ENCODE measurements at regions not wholly inside any gene's neighbourhood (a gene's known extent, or its start where the extent isn't known, plus 50 kb on each side); places are given as distances from the start of the nearest gene placed in this dataset.

- no peaks in the 10 kb centered on the region for H3K27me3 Mint-ChIP-seq (ENCODE audit: low read depth)
- H3K4me2 ChIP-seq (ENCODE audit: insufficient read depth, insufficient read length, low read length): no peak overlapping the region
Observed at GRCh38 chr12:73863546-73863945, 674.1 kb upstream of the ATXN7L3B start.

More at GRCh38 chr12:73863546-73863945, 674.1 kb upstream of the ATXN7L3B start:
- no peak overlapping the region for H3T11ph ChIP-seq (ENCODE audit: low read length)
- H2BK20ac ChIP-seq (ENCODE audit: low read depth, low read length, poor library complexity, severe bottlenecking): no peak overlapping the region
- H3K4ac ChIP-seq (ENCODE audit: low read depth, low read length): no peak overlapping the region
- H3K79me2 ChIP-seq (ENCODE audit: insufficient read depth, low read length): no peaks in the 10 kb centered on the region
- no peak overlapping the region for H2AFZ ChIP-seq (ENCODE audit: low read length)
- no peak overlapping the region for H3K56ac ChIP-seq (ENCODE audit: insufficient read length, low read depth, low read length)
- no peak overlapping the region for H3K14ac ChIP-seq (ENCODE audit: insufficient read depth, low read length)
- H2BK5ac ChIP-seq (ENCODE audit: insufficient read length, low read length): no peak overlapping the region
- no peak overlapping the region for H2BK12ac ChIP-seq (ENCODE audit: insufficient read length, low read depth, low read length)
- no peak for DNase-seq
- no peak overlapping the region for H2BK120ac ChIP-seq (ENCODE audit: low read depth, low read length, poor library complexity, severe bottlenecking)
- no peak overlapping the region for H3K27ac Mint-ChIP-seq
- no peak overlapping the region for H2BK15ac ChIP-seq (ENCODE audit: low read depth, low read length)
- H3K9ac ChIP-seq (ENCODE audit: extremely low read depth, insufficient read length, low read length): no peak overlapping the region
- no peaks in the 10 kb centered on the region for H3K9me3 ChIP-seq (ENCODE audit: control insufficient read depth, low read depth, low read length)
- no peak overlapping the region for H4K91ac ChIP-seq (ENCODE audit: insufficient read length, low read depth, low read length)
- H3K23ac ChIP-seq (ENCODE audit: insufficient read length, low read depth, low read length): no peak overlapping the region
- no peak overlapping the region for H3K4me3 Mint-ChIP-seq
- no peak overlapping the region for H2AK5ac ChIP-seq (ENCODE audit: insufficient read length, low read length)
- no CpG with 5 or more reads among the region's 2 CpGs for WGBS (ENCODE audit: extremely low coverage, insufficient read length, low lambda C conversion rate)
- H3K4me1 Mint-ChIP-seq: no peaks in the 10 kb centered on the region
- no peak overlapping the region for H3K18ac ChIP-seq (ENCODE audit: insufficient read length, low read depth, low read length)
- H4K8ac ChIP-seq (replicated peaks; ENCODE audit: insufficient read length, low read depth, low read length): no peak overlapping the region
- H4K20me1 ChIP-seq (ENCODE audit: control insufficient read depth, insufficient read depth, insufficient read length): no peaks in the 10 kb centered on the region
- no peaks in the 10 kb centered on the region for H3K27me3 ChIP-seq (ENCODE audit: insufficient read depth, low read length)
- no peaks in the 10 kb centered on the region for H3K4me1 ChIP-seq (ENCODE audit: insufficient read depth, low read length)
- no peaks in the 10 kb centered on the region for H3K36me3 Mint-ChIP-seq (ENCODE audit: insufficient read depth in 1 of 3, low read depth in 3 of 3)
- H3K79me1 ChIP-seq (ENCODE audit: insufficient read depth, low read depth, low read length, poor library complexity, severe bottlenecking): no peaks in the 10 kb centered on the region
- no peak for TF ChIP-seq CTCF (conservative IDR thresholded peaks at IDR 0.05)
- H3K27ac ChIP-seq (ENCODE audit: insufficient read length, low read depth, low read length): no peak overlapping the region
- H3K23me2 ChIP-seq (ENCODE audit: insufficient read length, low read depth, low read length, poor library complexity, severe bottlenecking): no peaks in the 10 kb centered on the region
- H3K9me3 Mint-ChIP-seq: no peaks in the 10 kb centered on the region
- no peak overlapping the region for H4K5ac ChIP-seq (ENCODE audit: insufficient read length, low read depth, low read length)

Data from H9 (cell line).